Karpas-422 (cell line): ENCODE measurements at regions not wholly inside any gene's neighbourhood (a gene's known extent, or its start where the extent isn't known, plus 50 kb on each side); places are given as distances from the start of the nearest gene placed in this dataset.
"Not testable (repeated sequence)": the region's sequence is repeated elsewhere in the genome, so short reads cannot be mapped to it uniquely, and the experiment has no call there.

Experiments used
- DNase-seq: peaks from one replicate; pipeline ENCODE4 v3.0.0-alpha.2; 2015
- H2AFZ ChIP-seq: fragments of 200-600 bp; sonication (generic); 2 replicates; pipeline ENCODE4 v1.6.1; 2014; ENCODE audit warnings: antibody characterized with exemption, low read length, mixed read lengths
- H3K27ac ChIP-seq: fragments of 200-600 bp; sonication (generic); 2 replicates; pipeline ENCODE4 v1.5.1; 2014; ENCODE audit warnings: mild to moderate bottlenecking, low read length, moderate library complexity
- H3K27me3 ChIP-seq: fragments of 200-600 bp; sonication (generic); 2 replicates; pipeline ENCODE4 v1.6.1; 2014; ENCODE audit warnings: low read length, mixed read lengths
- H3K36me3 ChIP-seq: fragments of 200-600 bp; sonication (generic); 2 replicates; pipeline ENCODE4 v1.6.1; 2014; ENCODE audit warnings: low read length, mixed read lengths; ENCODE audit not compliant: insufficient read depth
- H3K4me1 ChIP-seq: fragments of 200-600 bp; sonication (generic); 2 replicates; pipeline ENCODE4 v1.6.1; 2014; ENCODE audit warnings: mild to moderate bottlenecking, low read length, mixed read lengths
- H3K4me2 ChIP-seq: fragments of 200-600 bp; sonication (generic); 2 replicates; pipeline ENCODE4 v1.6.1; 2014; ENCODE audit warnings: low read length, low read depth, mild to moderate bottlenecking; ENCODE audit not compliant: poor library complexity, severe bottlenecking
- H3K4me3 ChIP-seq: fragments of 200-600 bp; sonication (generic); 2 replicates; pipeline ENCODE4 v1.5.1; 2014; ENCODE audit warnings: mild to moderate bottlenecking, antibody characterized with exemption, low read length, mixed read lengths
- H3K79me2 ChIP-seq: fragments of 200-600 bp; sonication (generic); 2 replicates; pipeline ENCODE4 v1.6.1; 2014; ENCODE audit warnings: mild to moderate bottlenecking, low read length, mixed read lengths
- H3K9ac ChIP-seq: fragments of 200-600 bp; sonication (generic); 2 replicates; pipeline ENCODE4 v1.6.0; 2014; ENCODE audit warnings: low read length
- H3K9me2 ChIP-seq: fragments of 200-600 bp; sonication (generic), shearing (Covaris generic); replicated peaks from 2 replicates; pipeline ENCODE4 v1.6.0; 2014; ENCODE audit warnings: mild to moderate bottlenecking, low read length, moderate library complexity; ENCODE audit not compliant: insufficient read depth
- H3K9me3 ChIP-seq: fragments of 300-700, 200-600 bp; sonication (generic); 2 replicates; pipeline ENCODE4 v1.6.1; 2014; ENCODE audit warnings: low read length, mixed read lengths
- H4K20me1 ChIP-seq: fragments of 200-600 bp; sonication (generic); 2 replicates; pipeline ENCODE4 v1.6.1; 2014; ENCODE audit warnings: mild to moderate bottlenecking, antibody characterized with exemption, low read length, low read depth; ENCODE audit not compliant: insufficient read depth

DNA sequence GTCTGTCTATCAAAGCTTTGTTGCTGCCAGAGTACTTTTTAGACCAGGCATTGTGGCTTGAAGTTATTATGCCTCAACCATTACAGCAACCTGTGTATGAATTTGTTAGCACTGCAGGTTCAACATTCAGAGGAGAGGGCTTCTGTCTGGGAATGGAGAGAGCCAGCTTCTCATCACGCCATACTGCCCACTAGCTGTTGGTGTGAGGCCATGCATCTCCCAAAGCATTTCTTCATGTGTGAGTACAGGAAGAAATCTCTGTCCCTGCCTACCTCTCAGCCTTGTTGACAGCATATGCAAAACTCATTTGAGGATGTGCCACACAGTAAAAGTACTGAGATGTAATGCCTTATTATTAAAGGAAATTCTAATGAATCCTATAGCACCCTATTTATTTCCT, 76.9 kb upstream of the PPARGC1A start:
- Histone ChIP-seq H3K4me2 (no peak overlapping the region), H3K9me3 (no peaks in the 10 kb centered on the region), H3K27ac (no peak overlapping the region), H3K36me3 (no peaks in the 10 kb centered on the region), H3K4me3 (no peak overlapping the region), H3K9me2 (no peaks in the 10 kb centered on the region), H3K9ac (no peak overlapping the region), H3K4me1 (no peaks in the 10 kb centered on the region), H3K79me2 (no peaks in the 10 kb centered on the region), H3K27me3 (no peaks in the 10 kb centered on the region), H4K20me1 (no peaks in the 10 kb centered on the region), H2AFZ (no peak overlapping the region)
- peak; percentile 59 for DNase-seq

DNA sequence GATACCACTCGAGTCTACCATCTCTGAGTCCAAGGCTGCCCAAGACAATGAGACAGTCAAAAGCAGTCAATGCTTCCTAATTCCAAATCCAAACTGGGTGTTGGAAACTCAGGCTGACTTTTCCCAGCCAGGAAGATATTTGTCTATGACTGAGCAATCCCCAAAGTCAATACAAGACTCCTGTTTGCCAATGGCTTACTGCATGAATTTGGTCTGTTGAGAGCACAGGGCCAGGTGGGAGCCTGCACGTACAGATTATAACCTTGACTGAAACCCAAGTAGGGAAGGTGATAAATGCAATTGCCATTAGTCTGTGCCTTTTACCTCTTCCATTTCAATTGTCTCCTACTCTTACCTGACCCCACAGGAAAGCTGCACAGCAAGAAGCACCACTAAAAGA, 72.6 kb upstream of the PPARGC1A start:
- DNase-seq: no peak
- Histone ChIP-seq H3K27ac (no peak overlapping the region), H2AFZ (no peak overlapping the region), H3K4me2 (no peak overlapping the region), H3K79me2 (no peaks in the 10 kb centered on the region), H3K4me3 (no peak overlapping the region), H3K36me3 (no peaks in the 10 kb centered on the region), H3K27me3 (no peaks in the 10 kb centered on the region), H3K9ac (no peak overlapping the region), H4K20me1 (no peaks in the 10 kb centered on the region), H3K4me1 (no peaks in the 10 kb centered on the region), H3K9me2 (0 out of 2 replicates have a peak, but pooled peaks cover 3% of the 10 kb centered on the region), H3K9me3 (no peaks in the 10 kb centered on the region)

DNA sequence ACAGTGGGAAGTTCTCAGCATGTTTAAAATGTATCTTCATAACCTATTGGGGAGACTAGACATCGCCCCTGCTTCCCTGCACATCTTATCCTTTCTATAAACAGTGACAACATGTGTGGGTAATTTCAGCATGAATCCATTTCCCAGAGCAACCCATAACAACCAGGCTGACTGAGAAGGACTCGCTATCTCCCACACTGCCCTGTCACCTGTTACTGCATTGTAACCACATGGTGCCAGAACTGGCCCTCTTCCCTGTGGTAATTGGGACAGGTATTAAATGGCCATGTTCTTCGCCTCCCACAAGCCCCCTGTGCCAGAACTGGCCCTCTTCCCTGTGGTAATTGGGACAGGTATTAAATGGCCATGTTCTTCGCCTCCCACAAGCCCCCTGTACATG, 71.5 kb upstream of the PPARGC1A start:
- not testable (repeated sequence) for H3K4me3 ChIP-seq, H3K9me3 ChIP-seq, H3K4me2 ChIP-seq, H3K4me1 ChIP-seq, H3K27me3 ChIP-seq, H3K27ac ChIP-seq, H3K79me2 ChIP-seq, DNase-seq, H3K9me2 ChIP-seq, H4K20me1 ChIP-seq, H2AFZ ChIP-seq, H3K9ac ChIP-seq, H3K36me3 ChIP-seq

DNA sequence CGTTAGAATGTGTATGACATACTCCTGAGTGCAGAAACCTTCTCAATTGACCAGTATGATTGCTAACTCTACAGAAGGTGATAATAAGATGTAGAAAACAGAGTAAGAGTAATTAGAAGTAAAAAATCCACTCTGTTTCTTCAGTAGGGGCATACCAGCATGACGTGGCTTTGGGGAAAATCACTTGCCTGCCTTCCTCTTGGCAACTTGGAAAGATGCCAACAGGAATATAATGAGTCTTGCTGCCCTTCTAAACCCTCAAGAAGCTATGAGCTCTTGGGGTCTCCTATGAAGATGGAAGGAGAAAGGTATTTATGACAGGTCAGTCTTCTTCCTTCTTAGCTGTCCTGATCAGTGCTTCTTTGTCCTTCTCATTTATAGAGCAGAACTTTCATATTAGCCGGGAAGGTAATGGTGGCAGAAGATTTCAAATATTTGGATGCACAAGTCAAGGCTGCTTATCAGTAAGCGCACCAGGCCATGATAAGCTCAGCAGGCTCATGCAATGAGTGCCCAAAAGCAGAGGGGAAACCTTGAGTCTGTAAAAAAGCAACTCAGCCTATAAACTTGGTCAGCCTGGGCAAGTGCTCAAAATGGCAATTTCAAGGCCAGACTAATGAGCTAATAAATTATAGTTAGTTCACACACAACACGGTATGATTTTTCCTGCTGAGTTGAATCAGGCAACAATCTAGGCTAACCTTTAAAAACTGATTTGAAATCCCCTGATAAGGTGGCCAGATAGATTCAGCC, 69.7 kb upstream of the PPARGC1A start:
- Histone ChIP-seq H3K36me3 (no peaks in the 10 kb centered on the region), H3K9me2 (0 out of 2 replicates have a peak, but pooled peaks cover 3% of the 10 kb centered on the region), H3K4me3 (no peak overlapping the region), H3K79me2 (no peaks in the 10 kb centered on the region), H4K20me1 (no peaks in the 10 kb centered on the region), H2AFZ (no peak overlapping the region), H3K9me3 (no peaks in the 10 kb centered on the region), H3K27me3 (no peaks in the 10 kb centered on the region), H3K4me2 (no peak overlapping the region), H3K9ac (no peak overlapping the region), H3K27ac (no peak overlapping the region), H3K4me1 (no peaks in the 10 kb centered on the region)
- DNase-seq: no peak

DNA sequence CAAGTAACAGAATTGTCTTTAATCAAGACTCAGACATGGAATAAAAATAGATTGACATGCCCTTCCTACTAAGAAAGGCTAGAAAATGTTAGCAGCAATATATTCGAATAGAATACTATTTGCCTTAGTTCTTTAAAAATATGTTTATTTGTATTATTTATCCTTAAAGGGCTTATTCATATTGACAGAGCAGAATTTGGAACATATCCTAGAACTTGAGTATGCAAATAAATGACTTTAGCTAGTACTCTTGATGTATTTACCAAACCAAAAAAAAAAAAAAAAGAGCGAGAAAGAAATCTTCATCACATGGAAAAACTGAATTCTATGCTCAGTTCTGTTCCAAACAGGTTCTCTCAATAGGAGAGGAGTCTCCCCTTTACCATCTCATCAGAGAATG, 68.9 kb upstream of the PPARGC1A start:
- no peak overlapping the region for H2AFZ ChIP-seq
- DNase-seq: no peak

DNA sequence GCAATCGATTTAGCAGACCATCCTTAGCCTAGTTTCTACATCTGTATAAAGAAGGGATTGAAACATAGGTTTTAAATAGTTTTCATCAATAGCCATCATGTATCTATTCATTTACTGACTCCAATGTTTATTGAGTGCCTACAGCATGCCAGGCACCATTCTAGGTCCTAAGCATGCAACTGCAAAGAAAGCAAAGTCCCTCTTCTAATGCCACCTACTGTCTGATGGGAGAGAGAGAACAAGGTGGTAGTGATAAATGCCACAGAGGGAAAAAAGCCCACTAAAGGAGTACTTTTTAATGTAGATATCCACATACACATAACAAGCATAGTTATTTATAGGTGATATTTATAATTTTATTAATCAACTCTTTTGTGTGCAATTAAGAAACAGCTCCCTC, 67.6 kb upstream of the PPARGC1A start:
- no peaks in the 10 kb centered on the region for H3K79me2 ChIP-seq
- H3K9me3 ChIP-seq: no peaks in the 10 kb centered on the region

More for the DNA sequence above, 68.9 kb upstream of the PPARGC1A start:
- Histone ChIP-seq H3K4me3 (no peak overlapping the region), H3K4me1 (no peaks in the 10 kb centered on the region), H3K27ac (no peak overlapping the region), H3K9me2 (0 out of 2 replicates have a peak, but pooled peaks cover 3% of the 10 kb centered on the region), H4K20me1 (no peaks in the 10 kb centered on the region), H3K9ac (no peak overlapping the region), H3K79me2 (no peaks in the 10 kb centered on the region), H3K9me3 (no peaks in the 10 kb centered on the region), H3K4me2 (no peak overlapping the region), H3K27me3 (no peaks in the 10 kb centered on the region), H3K36me3 (no peaks in the 10 kb centered on the region)

DNA sequence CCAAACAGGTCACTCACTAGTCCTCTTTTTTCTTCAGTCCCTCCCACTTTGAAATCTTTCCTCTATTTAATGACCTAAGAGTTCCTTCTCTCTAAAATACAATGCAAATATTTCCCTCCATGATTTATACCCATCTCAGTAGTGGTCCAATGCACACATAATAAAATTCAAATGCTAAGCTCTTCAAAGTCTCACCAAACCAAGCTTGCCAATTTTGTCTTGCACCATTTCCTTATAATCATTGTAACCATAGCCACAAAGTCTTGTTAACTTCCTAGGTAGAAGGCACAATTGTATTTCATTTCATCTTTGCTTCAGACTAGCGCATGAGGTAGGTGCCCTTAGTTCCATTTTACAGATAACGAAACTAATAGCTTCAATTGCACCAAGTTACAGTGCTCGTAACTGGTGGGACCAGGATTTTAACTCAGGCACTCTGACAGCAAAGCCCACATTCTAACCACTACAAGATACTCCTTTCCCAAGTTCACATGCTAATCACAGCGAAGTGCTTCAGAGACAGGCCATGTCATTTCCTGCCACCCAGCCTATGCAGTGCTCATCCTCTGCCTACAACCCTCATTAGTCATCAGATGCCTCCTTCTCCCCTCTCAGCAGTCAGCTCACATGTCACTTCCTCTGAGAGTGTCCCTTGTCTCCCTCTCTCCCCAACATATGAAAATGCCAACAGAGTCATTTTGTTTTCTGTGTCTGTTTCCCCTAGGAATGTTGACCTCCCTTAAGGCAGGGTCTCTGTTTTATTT, 66.9 kb upstream of the PPARGC1A start:
- Histone ChIP-seq H4K20me1 (no peaks in the 10 kb centered on the region), H3K9ac (no peak overlapping the region), H3K4me3 (no peak overlapping the region), H3K9me2 (0 out of 2 replicates have a peak, but pooled peaks cover 3% of the 10 kb centered on the region), H3K9me3 (no peaks in the 10 kb centered on the region), H3K79me2 (no peaks in the 10 kb centered on the region), H3K27me3 (no peaks in the 10 kb centered on the region), H3K4me2 (no peak overlapping the region), H2AFZ (no peak overlapping the region), H3K27ac (no peak overlapping the region), H3K36me3 (no peaks in the 10 kb centered on the region), H3K4me1 (no peaks in the 10 kb centered on the region)
- no peak for DNase-seq

More for the DNA sequence above, 67.6 kb upstream of the PPARGC1A start:
- no peak overlapping the region for H3K4me2 ChIP-seq
- 0 out of 2 replicates have a peak, but pooled peaks cover 3% of the 10 kb centered on the region for H3K9me2 ChIP-seq
- H3K36me3 ChIP-seq: no peaks in the 10 kb centered on the region
- H3K4me3 ChIP-seq: no peak overlapping the region
- H2AFZ ChIP-seq: no peak overlapping the region
- H3K4me1 ChIP-seq: no peaks in the 10 kb centered on the region
- no peak for DNase-seq
- no peak overlapping the region for H3K9ac ChIP-seq
- no peak overlapping the region for H3K27ac ChIP-seq
- H3K27me3 ChIP-seq: no peaks in the 10 kb centered on the region
- no peaks in the 10 kb centered on the region for H4K20me1 ChIP-seq

DNA sequence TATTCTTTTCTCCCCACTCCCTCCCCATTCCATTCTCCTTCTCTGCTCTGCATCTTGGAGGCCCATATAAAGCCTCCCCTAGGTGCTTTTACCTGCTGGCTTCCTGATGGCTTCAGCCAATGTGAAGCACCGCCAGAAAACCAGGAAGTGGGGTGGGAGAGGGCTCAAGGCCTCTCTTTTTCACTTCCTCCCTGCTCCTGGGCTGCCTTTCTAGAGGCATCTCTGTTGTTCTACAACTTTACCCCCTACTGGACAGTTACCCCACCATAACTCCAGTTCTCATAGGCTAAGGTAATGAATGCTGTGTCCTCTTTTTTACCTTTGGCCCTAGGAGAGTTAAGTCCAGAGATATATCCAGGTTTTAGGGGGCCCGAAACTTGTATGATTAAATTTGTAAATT, 62.4 kb upstream of the PPARGC1A start:
- Histone ChIP-seq H3K4me1 (no peaks in the 10 kb centered on the region), H3K79me2 (no peaks in the 10 kb centered on the region), H3K9ac (no peak overlapping the region), H4K20me1 (no peaks in the 10 kb centered on the region), H2AFZ (no peak overlapping the region), H3K9me3 (no peaks in the 10 kb centered on the region), H3K9me2 (no peaks in the 10 kb centered on the region), H3K27ac (no peak overlapping the region), H3K27me3 (no peaks in the 10 kb centered on the region), H3K4me2 (no peak overlapping the region), H3K4me3 (no peak overlapping the region), H3K36me3 (no peaks in the 10 kb centered on the region)
- DNase-seq: no peak
